ENCODE measurements at regions not wholly inside any gene's neighbourhood (a gene's known extent, or its start where the extent isn't known, plus 50 kb on each side); places are given as distances from the start of the nearest gene placed in this dataset.

- intact Hi-C loops (cut with DNase I) = no loop called here
- Histone ChIP-seq H3K36me3 (no peaks in the 10 kb centered on the region), H3K27me3 (no peaks in the 10 kb centered on the region), H3K4me3 (replicated peaks in 1 of 3) (no peak overlapping the region), H3K9me3 (no peaks in the 10 kb centered on the region), H3K4me1 (no peaks in the 10 kb centered on the region), H3K27ac (no peak overlapping the region)
- WGBS, 2 donors = 35 to 38% methylated on average over 8 of the region's 8 CpGs
- TF ChIP-seq POLR2A (IDR thresholded peaks at IDR 0.05) (no peak), CTCF (IDR thresholded peaks at IDR 0.05) (peak in 4 of 6 experiments; percentile 20 to 58 (median 41))
- no peak for DNase-seq
Observed at GRCh38 chr2:146734042-146734820, 1110.6 kb upstream of the ACVR2A start.

DNA sequence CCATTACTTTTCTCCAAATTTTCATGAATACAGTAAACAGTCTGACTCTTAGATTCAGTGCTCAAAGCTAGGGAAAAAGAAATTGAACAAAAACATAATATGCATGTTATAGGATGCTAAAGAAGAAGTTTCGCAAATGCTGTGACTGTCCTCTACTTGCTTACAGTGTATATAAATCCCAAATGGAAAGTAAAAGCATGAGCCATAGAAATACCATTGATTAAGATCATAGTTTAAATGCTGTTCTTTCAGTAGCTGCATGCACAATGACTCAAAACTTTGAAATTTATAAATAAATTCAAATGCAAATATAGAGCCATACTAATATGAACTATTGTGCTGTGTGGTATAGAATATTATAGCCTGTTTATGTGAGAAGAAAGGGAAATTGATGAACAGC is 1113.9 kb upstream of the ACVR2A start:
- intact Hi-C loops (cut with DNase I) = no loop called here
- Histone ChIP-seq H3K27ac (no peak overlapping the region), H3K9me3 (no peaks in the 10 kb centered on the region), H3K4me3 (replicated peaks in 1 of 3) (no peak overlapping the region), H3K36me3 (no peaks in the 10 kb centered on the region), H3K27me3 (no peaks in the 10 kb centered on the region), H3K4me1 (no peaks in the 10 kb centered on the region)
- no peak for DNase-seq
- 98% methylated on average over 1 of the region's 1 CpG for WGBS, 2 donors
- TF ChIP-seq POLR2A (IDR thresholded peaks at IDR 0.05) = no peak
- TF ChIP-seq CTCF (IDR thresholded peaks at IDR 0.05) = no peak

GRCh38 chr2:146721486-146721885 is 1123.3 kb upstream of the ACVR2A start:
- no peaks in the 10 kb centered on the region for H3K9me3 ChIP-seq
- H3K4me1 ChIP-seq = no peaks in the 10 kb centered on the region
- H3K27ac ChIP-seq = no peak overlapping the region
- WGBS, 2 donors = 92 to 98% methylated on average over 4 to 5 of the region's 7 CpGs
- intact Hi-C loops (cut with DNase I) = no loop called here
- no peaks in the 10 kb centered on the region for H3K27me3 ChIP-seq
- DNase-seq = no peak
- no peak overlapping the region for H3K4me3 ChIP-seq (replicated peaks in 1 of 3)
- TF ChIP-seq POLR2A (IDR thresholded peaks at IDR 0.05) (no peak), CTCF (IDR thresholded peaks at IDR 0.05) (no peak)
- no peaks in the 10 kb centered on the region for H3K36me3 ChIP-seq

DNA sequence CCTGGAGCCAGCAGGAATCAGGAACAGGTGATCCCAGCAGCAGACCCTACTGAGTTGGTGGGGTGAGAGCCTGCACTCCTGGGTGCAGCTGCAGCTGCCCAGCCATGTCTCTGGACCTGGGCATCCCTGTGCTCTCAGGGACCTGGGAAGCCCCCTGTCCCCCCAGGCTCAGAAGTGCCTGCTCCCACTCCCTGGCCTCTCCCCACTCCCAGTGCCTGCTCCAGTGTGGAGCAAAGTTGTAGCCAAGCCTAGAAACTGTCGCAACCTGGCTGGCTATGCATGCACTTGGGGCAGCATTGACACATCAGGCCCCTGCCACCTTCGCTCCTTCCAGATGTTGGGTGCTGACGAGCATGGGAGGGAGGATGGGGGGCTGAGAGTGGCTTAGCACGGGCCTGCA is 1124.7 kb upstream of the ACVR2A start:
- no peaks in the 10 kb centered on the region for H3K4me1 ChIP-seq
- 92 to 100% methylated on average over 1 to 2 of the region's 4 CpGs for WGBS, 2 donors
- no peak for TF ChIP-seq CTCF (IDR thresholded peaks at IDR 0.05)
- TF ChIP-seq POLR2A (IDR thresholded peaks at IDR 0.05) = no peak
- intact Hi-C loops (cut with DNase I) = no loop called here
- no peak overlapping the region for H3K27ac ChIP-seq
- no peak overlapping the region for H3K4me3 ChIP-seq (replicated peaks in 1 of 3)
- H3K36me3 ChIP-seq = no peaks in the 10 kb centered on the region
- H3K27me3 ChIP-seq = no peaks in the 10 kb centered on the region
- DNase-seq = no peak
- H3K9me3 ChIP-seq = no peaks in the 10 kb centered on the region

- intact Hi-C loops (cut with DNase I) = no loop called here
- 54 to 67% methylated on average over 3 of the region's 3 CpGs for WGBS, 2 donors
Observed at GRCh38 chr2:146716591-146716990, 1128.2 kb upstream of the ACVR2A start.

More at GRCh38 chr2:146716591-146716990, 1128.2 kb upstream of the ACVR2A start:
- Histone ChIP-seq H3K27ac (no peak overlapping the region), H3K9me3 (no peaks in the 10 kb centered on the region), H3K27me3 (no peaks in the 10 kb centered on the region), H3K36me3 (no peaks in the 10 kb centered on the region), H3K4me1 (no peaks in the 10 kb centered on the region), H3K4me3 (replicated peaks in 1 of 3) (no peak overlapping the region)
- DNase-seq = no peak
- TF ChIP-seq POLR2A (IDR thresholded peaks at IDR 0.05) (no peak), CTCF (IDR thresholded peaks at IDR 0.05) (no peak)
